OCI-LY7 (cell line): ENCODE measurements at regions not wholly inside any gene's neighbourhood (a gene's known extent, or its start where the extent isn't known, plus 50 kb on each side); places are given as distances from the start of the nearest gene placed in this dataset.
"Not testable (repeated sequence)": the region's sequence is repeated elsewhere in the genome, so short reads cannot be mapped to it uniquely, and the experiment has no call there.

Experiments used
- BruUV-seq: library from RNA; stranded (reverse); fragments of 400-500 nt; replicated peaks from 2 replicates; lab custom pipeline; 2021; lab: Mats Ljungman, UMichigan
- CTCF ChIA-PET: fragments of 300-600 bp; sonication (Branson Sonifier 250); formaldehyde crosslinking; loops from one replicate; lab custom pipeline; 2022; ENCODE audit warnings: antibody characterized with exemption; ENCODE audit not compliant: unreplicated experiment; lab: Charles Lee
- POLR2A ChIA-PET: fragments of 300-600 bp; sonication (Branson Sonifier 250); formaldehyde crosslinking; loops from one replicate; lab custom pipeline; 2022; ENCODE audit warnings: antibody characterized with exemption; lab: Charles Lee
- DNase-seq: peaks from one replicate; pipeline ENCODE4 v3.0.0-alpha.2; 2015; ENCODE audit warnings: low spot score
- H2AFZ ChIP-seq: fragments of 200-600 bp; sonication (generic), shearing (Covaris generic); 2 replicates; pipeline ENCODE4 v1.6.1; 2014; ENCODE audit warnings: mild to moderate bottlenecking, antibody characterized with exemption, low read length, moderate library complexity
- H3K27ac ChIP-seq: fragments of 200-600 bp; sonication (generic); 2 replicates; pipeline ENCODE4 v1.5.1; 2014; ENCODE audit warnings: mixed run types, low read depth, mild to moderate bottlenecking, moderate library complexity, low read length, inconsistent platforms; ENCODE audit not compliant: poor library complexity, severe bottlenecking
- H3K36me3 ChIP-seq: fragments of 200-600 bp; sonication (generic); 2 replicates; pipeline ENCODE4 v1.6.1; 2014; ENCODE audit warnings: mild to moderate bottlenecking, antibody characterized with exemption, low read length, moderate library complexity, mixed read lengths; ENCODE audit not compliant: insufficient read depth
- H3K4me1 ChIP-seq: fragments of 200-600 bp; sonication (generic); 2 replicates; pipeline ENCODE4 v1.5.1; 2014; ENCODE audit warnings: mild to moderate bottlenecking, low read length; ENCODE audit not compliant: insufficient read depth, poor library complexity, severe bottlenecking
- H3K4me2 ChIP-seq: fragments of 200-600 bp; sonication (generic); 2 replicates; pipeline ENCODE4 v1.6.1; 2014; ENCODE audit warnings: mild to moderate bottlenecking, low read length
- H3K4me3 ChIP-seq: fragments of 200-600 bp; sonication (generic); 2 replicates; pipeline ENCODE4 v1.5.1; 2014; ENCODE audit warnings: mild to moderate bottlenecking, low read depth, low read length; ENCODE audit not compliant: poor library complexity, severe bottlenecking
- H3K79me2 ChIP-seq: fragments of 200-600 bp; sonication (generic); 2 replicates; pipeline ENCODE4 v1.6.1; 2016; ENCODE audit warnings: low read depth, mild to moderate bottlenecking, low read length, moderate library complexity, mixed read lengths; ENCODE audit not compliant: insufficient read depth
- H3K9me2 ChIP-seq: fragments of 200-600 bp; sonication (generic); 2 replicates; pipeline ENCODE4 v1.6.1; 2016; ENCODE audit warnings: mild to moderate bottlenecking, low read length, mixed read lengths; ENCODE audit not compliant: insufficient read depth
- H3K9me3 ChIP-seq: fragments of 200-600 bp; sonication (generic); 2 replicates; pipeline ENCODE4 v1.6.1; 2014; ENCODE audit warnings: mild to moderate bottlenecking, mixed run types, low read length, mixed read lengths
- H4K20me1 ChIP-seq: fragments of 200-600 bp; sonication (generic); 2 replicates; pipeline ENCODE4 v1.6.1; 2014; ENCODE audit warnings: mild to moderate bottlenecking, antibody characterized with exemption, low read length, moderate library complexity, mixed read lengths; ENCODE audit not compliant: insufficient read depth
- CTCF ChIP-seq: fragments of 200-600 bp; sonication (generic); conservative IDR thresholded peaks from 2 replicates; pipeline ENCODE4 v1.5.1; 2014; ENCODE audit warnings: mild to moderate bottlenecking, antibody characterized with exemption, low read length, moderate library complexity, mixed read lengths
- EZH2phosphoT487 ChIP-seq: fragments of 200-600 bp; sonication (generic); IDR thresholded peaks from 2 replicates; pipeline ENCODE4 v1.6.1; 2018; ENCODE audit warnings: low read depth, borderline replicate concordance, mild to moderate bottlenecking, mixed run types, antibody characterized with exemption, low read length, moderate library complexity, mixed read lengths
- intact Hi-C: fragments of 100-400 bp; cut with micrococcal nuclease; formaldehyde crosslinking; loops from one replicate; pipeline ENCODE4 v1.10.0; 2022; ENCODE audit not compliant: unreplicated experiment

DNA sequence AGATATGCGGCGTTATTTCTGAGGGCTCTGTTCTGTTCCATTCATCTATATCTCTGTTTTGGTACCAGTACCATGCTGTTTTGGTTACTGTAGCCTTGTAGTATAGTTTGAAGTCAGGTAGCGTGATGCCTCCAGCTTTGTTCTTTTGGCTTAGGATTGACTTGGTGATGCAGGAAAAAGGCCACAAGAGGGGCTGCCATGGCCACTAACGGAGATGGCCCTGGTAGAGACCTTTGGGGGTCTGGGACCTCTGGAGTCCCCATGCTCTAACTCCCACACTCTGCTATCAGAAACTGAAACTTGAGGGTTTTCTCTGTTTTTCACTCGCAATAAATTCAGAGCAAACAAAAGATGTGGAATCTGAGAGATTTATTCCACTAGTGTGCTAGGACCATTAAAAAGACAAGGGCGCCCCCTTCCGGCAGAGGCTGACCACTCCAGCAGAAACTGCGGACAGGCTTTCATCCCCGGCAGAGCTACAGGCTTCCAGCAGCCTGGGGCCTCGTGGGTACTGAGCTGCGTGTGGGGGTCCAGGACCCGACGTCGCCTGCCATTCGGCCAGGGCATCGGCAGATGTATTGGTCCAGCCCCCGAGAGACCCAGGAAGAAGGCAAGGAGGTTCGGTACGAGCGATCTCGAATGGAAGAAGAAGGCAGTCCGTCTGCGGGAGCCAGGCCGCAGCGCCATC lies 775.1 kb downstream of the EPHA7 start:
- CTCF ChIA-PET, H3K4me1 ChIP-seq, intact Hi-C loops, H4K20me1 ChIP-seq, H3K36me3 ChIP-seq, H3K4me2 ChIP-seq, H2AFZ ChIP-seq, H3K79me2 ChIP-seq, BruUV-seq, H3K9me2 ChIP-seq, POLR2A ChIA-PET, H3K4me3 ChIP-seq, H3K27ac ChIP-seq, H3K9me3 ChIP-seq: not testable (repeated sequence)
- TF ChIP-seq CTCF = peak; percentile 71
- peak; percentile 23 for DNase-seq

- Histone ChIP-seq H4K20me1 (no peaks in the 10 kb centered on the region), H3K4me2 (no peak overlapping the region), H3K4me3 (no peak overlapping the region), H3K27ac (no peak overlapping the region), H2AFZ (no peak overlapping the region), H3K36me3 (no peaks in the 10 kb centered on the region), H3K9me3 (no peaks in the 10 kb centered on the region), H3K4me1 (no peaks in the 10 kb centered on the region), H3K9me2 (no peaks in the 10 kb centered on the region), H3K79me2 (no peaks in the 10 kb centered on the region)
- TF ChIP-seq CTCF (no peak), EZH2phosphoT487 (no peak)
- intact Hi-C loops = no loop called here
- CTCF ChIA-PET = no interaction called here
- no peak for DNase-seq
- no TSS peak for BruUV-seq
- POLR2A ChIA-PET = no interaction called here
Measured at GRCh38 chr6:92635553-92636153, 783.7 kb downstream of the EPHA7 start.

- Histone ChIP-seq H3K9me2 (no peaks in the 10 kb centered on the region), H3K4me3 (no peak overlapping the region), H3K4me1 (no peaks in the 10 kb centered on the region), H3K36me3 (no peaks in the 10 kb centered on the region), H3K79me2 (no peaks in the 10 kb centered on the region), H4K20me1 (no peaks in the 10 kb centered on the region), H3K4me2 (no peak overlapping the region), H3K27ac (no peak overlapping the region), H2AFZ (no peak overlapping the region), H3K9me3 (no peaks in the 10 kb centered on the region)
- no TSS peak for BruUV-seq
- POLR2A ChIA-PET = interaction anchor here (0.5 kb wide), 1 partner anchor 750 kb away, joined by 4 read pairs; no protein-coding TSS in a partner anchor
- CTCF ChIA-PET = no interaction called here
- intact Hi-C loops = no loop called here
- no peak for TF ChIP-seq CTCF
- TF ChIP-seq EZH2phosphoT487 = no peak
- no peak for DNase-seq
Measured at GRCh38 chr6:92634561-92634960, 784.8 kb downstream of the EPHA7 start.
